K562 (cell line): ENCODE measurements at regions not wholly inside any gene's neighbourhood (a gene's known extent, or its start where the extent isn't known, plus 50 kb on each side); places are given as distances from the start of the nearest gene placed in this dataset.

Experiments used
- ATAC-seq: fragments of 200-7000 bp; cut with Tn5 transposase; 3 replicates; pipeline ENCODE4 v1.9.1; 2020; ENCODE audit warnings: moderate library complexity
- BruUV-seq: library from RNA; stranded (reverse); fragments of 400-500 nt; replicated peaks from 2 replicates; lab custom pipeline; 2021; lab: Mats Ljungman, UMichigan
- CTCF ChIA-PET: fragments of 300-600 bp; formaldehyde crosslinking; extraction: SDS; loops from one replicate; lab custom pipeline; 2021; ENCODE audit warnings: low intra/inter-chr PET ratio; lab: Yijun Ruan, JAX
- POLR2A ChIA-PET: fragments of 300-600, 350-650 bp; sonication (Branson Sonifier 250); formaldehyde crosslinking; extraction: SDS; loops from one replicate; lab custom pipeline; 2021; ENCODE audit warnings: antibody characterized with exemption, inconsistent platforms; lab: Yijun Ruan, JAX
- DNase-seq, 4 experiments: peaks; one replicate each; pipeline versions ENCODE4 v3.0.0 to v3.0.0-alpha.2; 2011 to 2018; ENCODE audit warnings: low spot score in 3 of 4, mixed read lengths in 3 of 4; ENCODE audit errors: extremely low read depth in 1 of 4
- FAIRE-seq: peaks from 2 replicates; lab custom pipeline; 2011; peaks lifted over from hg19 to GRCh38; lab: Jason Lieb, UNC
- H2AFZ ChIP-seq: 2 replicates; pipeline ENCODE4 v1.6.0; 2011; ENCODE audit warnings: low read depth, low read length, control low read depth, inconsistent platforms
- H3K27ac ChIP-seq: fragments of 200-600 bp; 3 replicates; pipeline ENCODE4 v1.8.0; 2011; ENCODE audit warnings: low read depth, mild to moderate bottlenecking, control low read depth, inconsistent platforms, low read length, moderate library complexity, mixed read lengths; ENCODE audit errors: extremely low read depth
- H3K27me3 ChIP-seq, 2 experiments: fragments of 300-600 bp in 1 of 2; 2 replicates in 1 of 2; 3 replicates in 1 of 2; pipeline versions ENCODE4 v1.6.0 to v1.8.0; 2011; ENCODE audit warnings: inconsistent platforms in 2 of 2, low read length in 2 of 2, mild to moderate bottlenecking in 1 of 2, mixed read lengths in 1 of 2, moderate library complexity in 1 of 2; ENCODE audit not compliant: control insufficient read depth in 2 of 2, insufficient read depth in 2 of 2
- H3K36me3 ChIP-seq: fragments of 300-600 bp; 3 replicates; pipeline ENCODE4 v1.8.0; 2011; ENCODE audit warnings: mild to moderate bottlenecking, low read length, inconsistent platforms; ENCODE audit not compliant: control insufficient read depth, insufficient read depth
- H3K4me1 ChIP-seq, 2 experiments: fragments of 200-600 bp in 1 of 2; replicated peaks in 1 of 2; 2 replicates in 1 of 2; 3 replicates in 1 of 2; pipeline versions ENCODE4 v1.5.1 to v1.8.0; 2011; ENCODE audit warnings: inconsistent platforms in 2 of 2, low read length in 2 of 2, mild to moderate bottlenecking in 1 of 2, mixed read lengths in 1 of 2, moderate library complexity in 1 of 2; ENCODE audit not compliant: control insufficient read depth in 2 of 2, insufficient read depth in 2 of 2
- H3K4me2 ChIP-seq: 2 replicates; pipeline ENCODE4 v1.6.1; 2011; ENCODE audit warnings: low read length, control low read depth, inconsistent platforms, mixed read lengths; ENCODE audit not compliant: insufficient read depth
- H3K4me3 ChIP-seq: fragments of 200-600 bp; sonication (generic), shearing (Covaris generic); 2 replicates; pipeline ENCODE4 v1.5.1; 2016; ENCODE audit warnings: control low read depth, inconsistent platforms
- H3K79me2 ChIP-seq: fragments of 200-600 bp; 3 replicates; pipeline ENCODE4 v1.8.0; 2011; ENCODE audit warnings: low read length, inconsistent platforms; ENCODE audit not compliant: control insufficient read depth, insufficient read depth
- H3K9ac ChIP-seq, 2 experiments: 2 replicates each; pipeline versions ENCODE4 v1.6.0 to v1.6.1; 2011; ENCODE audit warnings: low read depth in 2 of 2, low read length in 2 of 2, control low read depth in 1 of 2, inconsistent platforms in 1 of 2, mild to moderate bottlenecking in 1 of 2, mixed read lengths in 1 of 2; ENCODE audit not compliant: insufficient read depth in 1 of 2
- H3K9me1 ChIP-seq: one replicate; pipeline ENCODE4 v1.6.0; 2011; ENCODE audit warnings: inconsistent platforms, mild to moderate bottlenecking, low read length, moderate library complexity; ENCODE audit not compliant: control insufficient read depth, insufficient read depth
- H3K9me3 ChIP-seq: replicated peaks from 2 replicates; pipeline ENCODE4 v1.5.1; 2011; ENCODE audit warnings: low read depth, low read length, inconsistent platforms; ENCODE audit not compliant: control insufficient read depth, insufficient read depth
- H4K20me1 ChIP-seq: replicated peaks from 2 replicates; pipeline ENCODE4 v1.6.1; 2011; ENCODE audit warnings: low read length, inconsistent platforms, mixed read lengths; ENCODE audit not compliant: control insufficient read depth, insufficient read depth
- BRD4 ChIP-seq: fragments of 200-600 bp; sonication (generic); IDR thresholded peaks from 2 replicates; pipeline ENCODE4 v1.6.1; 2017; ENCODE audit warnings: inconsistent platforms
- BRF2 ChIP-seq: IDR thresholded peaks from 3 replicates; pipeline ENCODE4 v1.6.1; 2011; ENCODE audit warnings: borderline replicate concordance, mild to moderate bottlenecking; ENCODE audit not compliant: insufficient read length, insufficient read depth
- ETV6 ChIP-seq, 3 experiments: fragments of 150-350 bp in 1 of 3; sonication (generic) in 1 of 3; formaldehyde crosslinking in 1 of 3; IDR thresholded peaks; 2 replicates each; pipeline versions ENCODE4 v1.6.1 to v1.8.0; 2014 to 2022; ENCODE audit warnings: borderline replicate concordance in 2 of 3, low read depth in 2 of 3, antibody characterized with exemption in 1 of 3, low read length in 1 of 3, mild to moderate bottlenecking in 1 of 3, missing genetic modification reagents in 1 of 3
- MYBL2 ChIP-seq, 2 experiments: fragments of 450-650 bp in 1 of 2; sonication (generic) in 1 of 2; formaldehyde crosslinking in 1 of 2; IDR thresholded peaks; 2 replicates each; pipeline versions ENCODE4 v1.6.1 to v1.8.1; 2017 to 2022; ENCODE audit warnings: borderline replicate concordance in 1 of 2, inconsistent platforms in 1 of 2, low read depth in 1 of 2, mild to moderate bottlenecking in 1 of 2, missing genetic modification reagents in 1 of 2, moderate library complexity in 1 of 2
- RBM14 ChIP-seq: fragments of 200-400 bp; formaldehyde crosslinking; IDR thresholded peaks from 2 replicates; pipeline ENCODE4 v1.6.1; 2018; ENCODE audit warnings: low read depth, mild to moderate bottlenecking, low read length, moderate library complexity, borderline replicate concordance; ENCODE audit not compliant: insufficient read depth
- SMAD2 ChIP-seq: fragments of 150-350 bp; IDR thresholded peaks from 2 replicates; pipeline ENCODE4 v1.6.1; 2014; ENCODE audit warnings: low read depth, mild to moderate bottlenecking, low read length
- SPI1 ChIP-seq: IDR thresholded peaks from 2 replicates; pipeline ENCODE4 v1.6.1; 2011; ENCODE audit warnings: low read depth, low read length, control low read depth, borderline replicate concordance
- XRCC4 ChIP-seq: IDR thresholded peaks from one replicate; pipeline ENCODE4 v1.6.1; 2011; ENCODE audit not compliant: insufficient read depth, insufficient read length; ENCODE audit errors: extremely low read depth
- ZNF3 ChIP-seq: fragments of 250-450 bp; sonication (Bioruptor Pico); IDR thresholded peaks from 2 replicates; pipeline ENCODE4 v1.5.0; 2021; ENCODE audit warnings: mild to moderate bottlenecking, moderate library complexity
- WGBS: fragments of 100-300 bp; shearing (Covaris generic); methylation state at CpG from one replicate; pipeline ENCODE4 v1.1.6; 2016; ENCODE audit warnings: low coverage, mixed read lengths; ENCODE audit not compliant: insufficient coverage; ENCODE audit errors: missing lambda C conversion rate; 5-methylcytosine and 5-hydroxymethylcytosine counted together
- in situ Hi-C: fragments of 300-500 bp; cut with MboI; formaldehyde crosslinking; loops from 4 replicates; pipeline ENCODE4 v1.15.0; 2018; ENCODE audit warnings: inconsistent platforms, mixed read lengths
- intact Hi-C: fragments of 100-400 bp; cut with micrococcal nuclease; formaldehyde crosslinking; loops from 2 replicates; pipeline ENCODE4 v1.14.2; 2022

DNA sequence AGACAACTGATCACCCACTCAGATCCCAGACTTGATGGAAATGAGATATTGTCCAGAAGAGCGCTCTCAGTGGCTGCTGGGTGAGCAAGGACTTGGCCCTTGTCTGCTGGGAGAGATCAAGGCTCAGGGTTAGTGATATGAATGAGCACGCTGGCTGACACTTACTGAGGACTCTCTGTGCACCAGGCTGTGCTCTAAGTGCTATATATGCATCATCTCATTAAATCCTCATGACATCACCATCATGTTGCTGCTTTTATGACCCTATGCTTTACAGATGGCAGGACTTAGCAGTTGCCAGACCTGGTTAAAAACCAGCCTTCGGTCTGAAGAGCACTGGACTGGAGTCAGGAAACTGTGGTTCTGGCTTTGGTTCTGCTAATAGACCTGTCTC is 260.9 kb downstream of the VRK1 start:
- no peak for FAIRE-seq
- Histone ChIP-seq H3K27ac (no peak overlapping the region), H3K9ac (no peak overlapping the region), H3K9me1 (no peaks in the 10 kb centered on the region), H3K9me3 (no peaks in the 10 kb centered on the region), H3K4me3 (no peak overlapping the region), H3K4me2 (no peak overlapping the region), H4K20me1 (no peaks in the 10 kb centered on the region), H2AFZ (no peak overlapping the region), H3K4me1 (no peaks in the 10 kb centered on the region), H3K27me3 (peaks cover 6 to 50% of the 10 kb centered on the region in 2 experiments; a peak in 4 of 5 replicates)
- in situ Hi-C loops, result no loop called here
- ChIA-PET POLR2A (interaction anchor here (0.8 kb wide), 2 partner anchors 17 to 382 kb away, joined by 3 read pairs; no protein-coding TSS in a partner anchor), CTCF (no interaction called here)
- no peak for ATAC-seq
- no TSS peak for BruUV-seq
- WGBS, result 5% methylated on average over 3 of the region's 3 CpGs
- DNase-seq, result no peak
- no peak for TF ChIP-seq BRF2
- no peak for TF ChIP-seq SPI1
- TF ChIP-seq BRD4, result no peak
- no peak for TF ChIP-seq RBM14
- no peak for TF ChIP-seq XRCC4
- no peak for TF ChIP-seq ZNF3
- no peak for TF ChIP-seq ETV6 (IDR thresholded peaks at IDR 0.05; ENCODE audit: borderline replicate concordance in 1 of 2, low read depth in 2 of 2, low read length in 1 of 2)
- TF ChIP-seq ETV6 (CRISPR knock-in tag; IDR thresholded peaks at IDR 0.05; ENCODE audit: borderline replicate concordance), result no peak
- TF ChIP-seq MYBL2 (IDR thresholded peaks at IDR 0.05; ENCODE audit: low read depth), result no peak
- no peak for TF ChIP-seq MYBL2 (CRISPR knock-in tag; IDR thresholded peaks at IDR 0.05; ENCODE audit: borderline replicate concordance)
- no peak for TF ChIP-seq SMAD2
- TF ChIP-seq, all 486 proteins: peak for 0
- intact Hi-C loops, result no loop called here
- no peaks in the 10 kb centered on the region for H3K79me2 ChIP-seq
- no peaks in the 10 kb centered on the region for H3K36me3 ChIP-seq
